GM21390 (cell line): ENCODE measurements at regions not wholly inside any gene's neighbourhood (a gene's known extent, or its start where the extent isn't known, plus 50 kb on each side); places are given as distances from the start of the nearest gene placed in this dataset.

Source experiments
- ATAC-seq: cut with Tn5 transposase; IDR thresholded peaks from one replicate; pipeline ENCODE4 v1.9.1; 2021; ENCODE audit not compliant: unreplicated experiment

GRCh38 chr5:147162740-147163139 is 72.1 kb upstream of the STK32A start:
- ATAC-seq: no peak

DNA sequence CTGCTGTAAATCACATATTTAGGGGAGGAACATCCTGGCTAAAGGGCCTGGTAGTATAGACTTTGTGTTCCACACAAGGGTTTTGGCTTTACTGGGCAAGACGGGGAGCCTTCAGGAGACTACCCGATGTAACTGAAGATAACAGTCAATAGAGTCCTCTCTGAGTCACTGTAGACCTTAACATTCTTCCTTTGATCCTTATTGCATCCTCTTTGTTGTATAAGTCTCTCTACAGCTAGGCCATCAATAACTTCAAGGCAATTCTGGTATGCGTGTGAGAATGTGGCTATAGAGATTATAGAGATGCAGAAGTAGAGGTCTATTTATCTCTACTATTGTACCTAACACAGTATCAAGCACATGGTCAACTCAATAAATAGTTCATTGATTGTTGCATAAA is 67.3 kb upstream of the STK32A start:
- no peak for ATAC-seq

DNA sequence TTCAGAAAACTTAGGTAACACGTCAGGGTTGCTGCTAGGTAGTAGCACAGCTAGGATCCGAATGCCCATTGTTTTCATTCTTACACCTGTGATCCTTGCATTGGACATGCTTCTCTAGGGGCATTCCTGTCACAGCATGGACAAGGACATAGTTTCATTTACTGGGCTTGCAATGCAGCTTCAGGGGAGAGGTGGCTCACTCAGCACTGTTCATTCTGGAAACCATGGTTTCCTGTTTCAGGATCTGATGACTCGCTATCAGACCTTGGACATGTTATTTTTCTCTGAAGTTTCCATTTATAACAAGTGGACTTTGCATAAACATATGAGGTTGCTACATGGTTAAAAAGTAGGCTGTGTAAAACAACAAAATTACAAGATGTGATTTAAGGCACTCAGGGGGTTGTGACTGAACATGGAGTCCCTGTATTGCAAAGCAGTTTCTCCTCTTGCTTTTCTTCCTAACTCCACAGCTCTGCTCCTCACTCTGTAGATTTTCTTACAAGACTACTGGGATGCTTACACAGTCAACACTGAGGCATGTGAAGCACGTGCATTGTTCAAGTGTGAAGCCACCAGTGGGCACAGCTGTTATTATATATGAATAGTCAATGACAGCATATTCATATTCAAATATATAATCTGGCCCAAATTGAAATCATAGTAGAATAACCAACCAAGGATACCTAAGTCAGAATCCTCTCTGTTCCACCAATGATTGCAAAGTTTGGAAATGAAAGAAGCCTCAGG is 66.1 kb upstream of the STK32A start:
- ATAC-seq: no peak

- ATAC-seq: peak; percentile 55
Observed at GRCh38 chr5:147169399-147169798, 65.4 kb upstream of the STK32A start.

GRCh38 chr5:147169901-147170300 is 64.9 kb upstream of the STK32A start:
- no peak for ATAC-seq

- peak; percentile 64 for ATAC-seq
Observed at GRCh38 chr5:147170603-147171002, 64.2 kb upstream of the STK32A start.

DNA sequence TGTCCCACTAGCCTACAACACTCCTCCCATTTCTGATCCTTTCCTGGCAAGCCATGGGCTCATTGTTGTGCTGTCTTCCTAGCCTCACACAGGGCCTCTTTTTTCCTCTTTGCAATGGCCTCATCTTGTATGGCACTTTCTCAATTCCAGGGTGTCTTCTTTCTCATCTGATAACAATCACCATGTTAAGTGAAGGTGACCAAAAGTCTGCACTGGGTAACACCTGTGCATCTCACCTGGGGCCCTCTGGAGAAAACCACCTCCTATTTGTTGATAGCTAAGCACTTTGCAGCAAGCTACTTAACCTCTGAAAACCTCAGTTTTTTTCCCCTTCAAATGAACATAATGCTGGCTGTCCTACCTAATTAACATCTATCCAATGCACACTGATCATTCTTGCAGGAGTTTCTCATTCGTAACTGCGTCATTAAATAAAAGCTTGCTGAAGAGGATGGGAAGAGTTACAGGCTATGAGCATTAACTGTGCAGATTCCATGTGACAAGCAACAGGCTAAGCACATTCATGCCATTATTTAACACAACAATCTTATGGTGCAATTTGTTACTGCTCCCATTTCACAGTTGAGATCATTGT is 60.1 kb upstream of the STK32A start:
- ATAC-seq: no peak

DNA sequence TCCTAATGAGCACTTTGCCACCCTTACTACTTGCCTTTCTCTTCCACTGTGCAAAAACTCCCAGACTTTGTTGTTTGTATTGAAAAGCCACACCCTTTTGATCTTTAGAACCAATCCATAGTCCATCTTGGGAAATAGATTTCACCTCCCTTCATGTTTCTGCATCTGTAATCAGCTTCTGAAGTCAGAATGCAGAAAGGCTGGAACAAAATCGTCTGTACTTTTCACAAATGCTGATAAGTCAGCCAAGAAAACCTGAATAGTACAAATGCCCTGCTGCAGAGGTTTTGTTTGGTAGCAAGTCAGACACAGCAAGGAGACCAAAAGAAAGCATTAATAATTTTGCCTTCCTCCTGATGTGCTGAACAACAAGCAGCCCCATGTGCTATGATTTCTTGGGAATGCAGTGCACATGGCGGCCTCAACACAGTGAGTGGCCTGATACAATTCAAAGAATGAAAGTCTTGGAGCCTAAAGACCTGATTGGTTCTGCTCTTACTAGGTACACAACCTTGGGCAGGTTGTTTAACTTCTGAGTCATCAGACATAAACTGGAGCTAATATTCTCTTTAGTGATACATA is 59.2 kb upstream of the STK32A start:
- no peak for ATAC-seq

- ATAC-seq: no peak
Observed at GRCh38 chr5:147176422-147176821, 58.4 kb upstream of the STK32A start.

DNA sequence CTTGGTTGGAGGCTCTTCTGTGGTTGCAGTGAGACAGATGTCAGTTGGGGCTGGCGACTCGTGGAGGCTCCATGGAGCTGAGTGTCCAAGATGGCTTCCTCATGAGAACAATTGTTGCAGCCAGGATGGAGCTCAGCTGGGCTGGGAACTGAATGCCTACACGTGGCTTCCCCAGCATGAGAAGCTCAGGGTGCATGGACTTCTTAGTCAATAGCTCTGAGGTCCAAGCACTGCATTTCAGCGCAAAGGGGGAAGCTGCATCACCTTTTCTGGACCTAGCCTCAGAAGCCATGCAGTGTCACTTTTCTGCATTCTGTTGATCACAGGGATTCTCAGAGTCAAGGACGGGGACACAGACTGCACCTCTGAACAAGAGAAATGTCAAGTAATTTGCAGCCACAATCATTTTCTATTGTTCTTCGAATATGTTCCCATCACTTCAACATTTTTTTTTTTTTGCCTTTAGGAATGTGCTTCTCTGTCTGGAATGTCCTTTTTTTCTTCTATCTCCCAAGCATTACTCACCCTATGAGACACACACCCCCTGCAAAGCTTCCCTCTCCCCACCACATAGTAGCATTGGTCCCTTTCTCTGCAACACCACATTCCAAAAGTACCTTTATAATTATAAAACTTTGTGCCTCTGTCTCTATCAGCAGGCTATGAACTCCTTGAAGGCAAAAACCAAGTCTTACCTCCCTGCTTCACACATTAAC is 57.5 kb upstream of the STK32A start:
- no peak for ATAC-seq

- no peak for ATAC-seq
Observed at GRCh38 chr5:147179562-147180147, 55.2 kb upstream of the STK32A start.

DNA sequence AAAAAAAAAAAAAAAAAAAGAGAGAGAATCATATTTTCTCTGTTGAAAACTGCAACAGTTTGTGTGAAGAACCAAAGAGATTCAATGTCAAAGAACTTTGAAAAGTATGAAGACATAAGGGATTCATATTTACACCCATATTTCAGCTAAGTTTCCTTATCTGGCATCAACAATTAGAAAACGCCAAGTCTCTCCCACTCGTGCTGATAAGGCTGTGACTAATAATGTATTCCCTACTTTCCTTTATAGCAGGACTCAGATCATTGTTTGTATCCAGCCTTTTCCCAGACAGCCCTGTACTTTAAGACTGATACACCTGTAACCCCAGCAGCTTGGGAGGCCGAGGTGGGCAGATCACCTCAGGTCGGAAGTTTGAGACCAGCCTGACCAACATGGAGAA is 54.1 kb upstream of the STK32A start:
- ATAC-seq: no peak
